ENCODE measurements at regions not wholly inside any gene's neighbourhood (a gene's known extent, or its start where the extent isn't known, plus 50 kb on each side); places are given as distances from the start of the nearest gene placed in this dataset.

- H3K4me3 ChIP-seq (ENCODE audit: low read length) = no peak overlapping the region
- ATAC-seq (ENCODE audit: poor library complexity) (no peak), DNase-seq (no peak)
- ChIA-PET CTCF (no interaction called here), POLR2A (no interaction called here)
- H3K9me3 ChIP-seq (ENCODE audit: control insufficient read depth in 1 of 2, insufficient read depth in 1 of 2, low read length in 2 of 2) = peaks cover 0 to 11% of the 10 kb centered on the region in 2 experiments
- H3K4me1 ChIP-seq (ENCODE audit: insufficient read depth, low read length) = no peaks in the 10 kb centered on the region
- no peak for TF ChIP-seq CTCF (IDR thresholded peaks at IDR 0.05)
- intact Hi-C loops (cut with DNase I, micrococcal nuclease) = no loop called here
- H3K4me1 Mint-ChIP-seq (ENCODE audit: low read depth) = no peaks in the 10 kb centered on the region
- H3K27ac Mint-ChIP-seq = no peak overlapping the region
- no peaks in the 10 kb centered on the region for H3K27me3 Mint-ChIP-seq
- no peak overlapping the region for H3K27ac ChIP-seq (ENCODE audit: low read depth in 1 of 2, low read length in 2 of 2)
- no peaks in the 10 kb centered on the region for H3K9me3 Mint-ChIP-seq
- H3K27me3 ChIP-seq (ENCODE audit: control insufficient read depth in 1 of 2, insufficient read depth in 2 of 2, low read length in 2 of 2) = no peaks in the 10 kb centered on the region
- H3K36me3 ChIP-seq (ENCODE audit: insufficient read depth, low read length) = no peaks in the 10 kb centered on the region
- no peak overlapping the region for H3K4me3 Mint-ChIP-seq
- no peaks in the 10 kb centered on the region for H3K36me3 Mint-ChIP-seq (ENCODE audit: low read depth)
Observed at GRCh38 chr11:95534226-95534625, 255.4 kb downstream of the FAM76B start.

GRCh38 chr11:95531116-95531515 is 258.5 kb downstream of the FAM76B start:
- Mint-ChIP-seq H3K27ac (no peak overlapping the region), H3K27me3 (no peaks in the 10 kb centered on the region), H3K9me3 (no peaks in the 10 kb centered on the region), H3K36me3 (ENCODE audit: low read depth) (no peaks in the 10 kb centered on the region), H3K4me1 (ENCODE audit: low read depth) (no peaks in the 10 kb centered on the region), H3K4me3 (no peak overlapping the region)
- intact Hi-C loops (cut with DNase I, micrococcal nuclease) = no loop called here
- Histone ChIP-seq H3K36me3 (ENCODE audit: insufficient read depth, low read length) (no peaks in the 10 kb centered on the region), H3K27ac (ENCODE audit: low read depth in 1 of 2, low read length in 2 of 2) (no peak overlapping the region), H3K27me3 (ENCODE audit: control insufficient read depth in 1 of 2, insufficient read depth in 2 of 2, low read length in 2 of 2) (no peaks in the 10 kb centered on the region), H3K4me1 (ENCODE audit: insufficient read depth, low read length) (no peaks in the 10 kb centered on the region), H3K4me3 (ENCODE audit: low read length) (no peak overlapping the region), H3K9me3 (ENCODE audit: control insufficient read depth in 1 of 2, insufficient read depth in 1 of 2, low read length in 2 of 2) (peaks cover 0 to 11% of the 10 kb centered on the region in 2 experiments)
- ATAC-seq (ENCODE audit: poor library complexity) = no peak
- no peak for TF ChIP-seq CTCF (IDR thresholded peaks at IDR 0.05)
- DNase-seq = no peak
- POLR2A ChIA-PET = no interaction called here
- CTCF ChIA-PET = no interaction called here

DNA sequence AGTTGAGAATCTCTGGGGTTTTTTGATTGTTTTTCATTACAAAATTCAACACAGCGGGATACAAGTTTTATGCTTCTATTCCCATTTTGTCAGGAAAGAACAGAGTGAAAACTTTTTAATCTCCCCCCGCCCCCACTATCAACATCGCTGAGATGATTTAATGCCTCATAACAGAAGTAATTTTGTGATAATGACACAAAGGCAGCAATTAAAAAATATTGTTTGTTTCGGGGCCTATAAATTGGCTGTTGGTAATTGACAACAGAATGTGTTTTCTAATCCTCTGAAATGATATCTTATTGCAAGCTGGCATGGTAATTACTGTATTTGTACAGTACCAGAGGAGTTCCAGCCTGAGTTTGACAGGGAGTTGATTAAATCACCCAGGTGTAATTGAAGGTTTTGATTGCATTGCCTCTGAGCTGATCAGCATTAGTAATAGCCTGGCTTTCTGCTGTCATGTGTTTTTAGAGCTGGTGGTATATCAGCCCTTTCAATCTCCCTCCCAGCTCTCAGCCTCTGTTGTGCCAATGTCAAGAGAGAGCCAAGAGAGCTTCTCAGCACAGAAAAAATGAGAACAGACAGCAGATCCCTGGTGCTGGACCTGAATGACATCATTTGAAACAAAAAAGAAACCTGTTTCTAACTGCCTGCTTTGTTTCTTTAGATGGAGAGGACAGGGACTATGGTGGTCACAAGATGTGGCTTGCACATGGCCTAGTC is 265.1 kb downstream of the FAM76B start:
- Histone ChIP-seq H3K4me1 (ENCODE audit: insufficient read depth, low read length) (no peaks in the 10 kb centered on the region), H3K36me3 (ENCODE audit: insufficient read depth, low read length) (no peaks in the 10 kb centered on the region), H3K27ac (ENCODE audit: low read depth in 1 of 2, low read length in 2 of 2) (no peak overlapping the region), H3K9me3 (ENCODE audit: control insufficient read depth in 1 of 2, insufficient read depth in 1 of 2, low read length in 2 of 2) (no peaks in the 10 kb centered on the region), H3K4me3 (ENCODE audit: low read length) (no peak overlapping the region), H3K27me3 (ENCODE audit: control insufficient read depth in 1 of 2, insufficient read depth in 2 of 2, low read length in 2 of 2) (no peaks in the 10 kb centered on the region)
- H3K36me3 Mint-ChIP-seq (ENCODE audit: low read depth) = no peaks in the 10 kb centered on the region
- POLR2A ChIA-PET = interaction anchor here (0.7 kb wide), 1 partner anchor 408 kb away, joined by 3 read pairs; no protein-coding TSS in a partner anchor
- H3K9me3 Mint-ChIP-seq = no peaks in the 10 kb centered on the region
- ATAC-seq (ENCODE audit: poor library complexity) (no peak), DNase-seq (no peak)
- intact Hi-C loops (cut with DNase I, micrococcal nuclease) = no loop called here
- CTCF ChIA-PET = no interaction called here
- no peak overlapping the region for H3K27ac Mint-ChIP-seq
- no peak overlapping the region for H3K4me3 Mint-ChIP-seq
- TF ChIP-seq CTCF (IDR thresholded peaks at IDR 0.05) = no peak
- no peaks in the 10 kb centered on the region for H3K4me1 Mint-ChIP-seq (ENCODE audit: low read depth)
- H3K27me3 Mint-ChIP-seq = no peaks in the 10 kb centered on the region
